ENCODE measurements at regions not wholly inside any gene's neighbourhood (a gene's known extent, or its start where the extent isn't known, plus 50 kb on each side); places are given as distances from the start of the nearest gene placed in this dataset.

- Histone ChIP-seq H3K27me3 (ENCODE audit: control insufficient read depth in 4 of 4, insufficient read depth in 4 of 4, low read length in 3 of 4) (no peaks in the 10 kb centered on the region), H3K36me3 (ENCODE audit: control insufficient read depth in 4 of 4, insufficient read depth in 3 of 4, low read depth in 1 of 4, low read length in 3 of 4) (no peaks in the 10 kb centered on the region), H3K27ac (ENCODE audit: low read depth in 1 of 2, low read length in 2 of 2) (no peak overlapping the region), H3K4me3 (ENCODE audit: low read depth in 1 of 3, low read length in 3 of 3) (no peak overlapping the region), H3K9me3 (ENCODE audit: control insufficient read depth in 4 of 4, low read length in 3 of 4) (peaks cover 0 to 3% (median 0%) of the 10 kb centered on the region in 4 donors), H3K4me1 (ENCODE audit: control insufficient read depth in 4 of 4, insufficient read depth in 4 of 4, low read length in 3 of 4) (no peaks in the 10 kb centered on the region), H3K9ac (ENCODE audit: low read depth in 1 of 2, low read length in 2 of 2) (no peak overlapping the region)
- DNase-seq (ENCODE audit: low spot score) = no peak
- 88% methylated on average over 3 of the region's 3 CpGs for WGBS
- TF ChIP-seq HNF4G (IDR thresholded peaks at IDR 0.05) = no peak
- no peak for TF ChIP-seq MAX (IDR thresholded peaks at IDR 0.05)
- no peak for TF ChIP-seq EGR1 (IDR thresholded peaks at IDR 0.05; ENCODE audit: low read depth in 2 of 2)
- no peak for TF ChIP-seq ATF3 (IDR thresholded peaks at IDR 0.05)
- TF ChIP-seq RXRA (IDR thresholded peaks at IDR 0.05) = no peak
- TF ChIP-seq JUND (IDR thresholded peaks at IDR 0.05) = no peak
- no peak for TF ChIP-seq SP1 (IDR thresholded peaks at IDR 0.05)
- TF ChIP-seq HNF4A (conservative IDR thresholded peaks at IDR 0.05) = no peak
- no peak for TF ChIP-seq TAF1 (conservative IDR thresholded peaks at IDR 0.05)
- no peak for TF ChIP-seq NR2F2 (IDR thresholded peaks at IDR 0.05)
- no peak for TF ChIP-seq FOXA2 (IDR thresholded peaks at IDR 0.05)
- TF ChIP-seq ZBTB33 (IDR thresholded peaks at IDR 0.05) = no peak
- TF ChIP-seq REST (IDR thresholded peaks at IDR 0.05) = no peak
- TF ChIP-seq CTCF (IDR thresholded peaks at IDR 0.05; ENCODE audit: low read depth, low read length, missing input control) = no peak
- TF ChIP-seq GABPA (IDR thresholded peaks at IDR 0.05 in 1 of 2, conservative IDR thresholded peaks at IDR 0.05 in 1 of 2) = no peak
- TF ChIP-seq FOXA1 (IDR thresholded peaks at IDR 0.05) = no peak
- no peak for TF ChIP-seq RAD21 (IDR thresholded peaks at IDR 0.05)
- no peak for TF ChIP-seq YY1 (IDR thresholded peaks at IDR 0.05)
Measured at GRCh38 chr4:23290656-23291055, 597.9 kb downstream of the GBA3 start.
